Inferior parietal cortex (tissue), 1 donor: ENCODE measurements at regions not wholly inside any gene's neighbourhood (a gene's known extent, or its start where the extent isn't known, plus 50 kb on each side); places are given as distances from the start of the nearest gene placed in this dataset.
"Not testable (repeated sequence)": the region's sequence is repeated elsewhere in the genome, so short reads cannot be mapped to it uniquely, and the experiment has no call there.

ENCODE experiments used
- DNase-seq: peaks from one replicate; pipeline ENCODE4 v3.0.0-alpha.2; 2016; ENCODE audit errors: extremely low spot score

GRCh38 chr1:166489670-166490436 is 323.1 kb upstream of the FAM78B start:
- DNase-seq = peak; percentile 20

- no peak for DNase-seq
Measured at GRCh38 chr1:166490437-166490991, 323.7 kb upstream of the FAM78B start.

- DNase-seq = not testable (repeated sequence)
Measured at GRCh38 chr1:166493765-166494164, 327.0 kb upstream of the FAM78B start.

GRCh38 chr1:166507347-166507746 is 331.9 kb upstream of the POGK start:
- DNase-seq = no peak

- no peak for DNase-seq
Measured at GRCh38 chr1:166511761-166512160, 327.5 kb upstream of the POGK start.

- DNase-seq = no peak
Measured at GRCh38 chr1:166514067-166514466, 325.2 kb upstream of the POGK start.

- DNase-seq = no peak
Measured at GRCh38 chr1:166527752-166528151, 311.5 kb upstream of the POGK start.

GRCh38 chr1:166538646-166539045 is 300.6 kb upstream of the POGK start:
- DNase-seq = no peak

GRCh38 chr1:166544036-166544435 is 295.2 kb upstream of the POGK start:
- DNase-seq = no peak

- DNase-seq = no peak
Measured at GRCh38 chr1:166544561-166544960, 294.7 kb upstream of the POGK start.

- no peak for DNase-seq
Measured at GRCh38 chr1:166552706-166553105, 286.6 kb upstream of the POGK start.

- no peak for DNase-seq
Measured at GRCh38 chr1:166570954-166571353, 268.3 kb upstream of the POGK start.

- DNase-seq = no peak
Measured at GRCh38 chr1:166573199-166573598, 266.1 kb upstream of the POGK start.

GRCh38 chr1:166579557-166580501 is 259.4 kb upstream of the POGK start:
- DNase-seq = no peak

GRCh38 chr1:166588741-166589140 is 250.5 kb upstream of the POGK start:
- DNase-seq = no peak

GRCh38 chr1:166590161-166590560 is 249.1 kb upstream of the POGK start:
- no peak for DNase-seq

- DNase-seq = no peak
Measured at GRCh38 chr1:166594646-166595045, 244.6 kb upstream of the POGK start.

GRCh38 chr1:166597516-166597915 is 241.8 kb upstream of the POGK start:
- DNase-seq = no peak

- no peak for DNase-seq
Measured at GRCh38 chr1:166600574-166600973, 238.7 kb upstream of the POGK start.

- DNase-seq = no peak
Measured at GRCh38 chr1:166601650-166602278, 237.5 kb upstream of the POGK start.

GRCh38 chr1:166602801-166603200 is 236.5 kb upstream of the POGK start:
- DNase-seq = not testable (repeated sequence)

- no peak for DNase-seq
Measured at GRCh38 chr1:166603296-166603695, 236.0 kb upstream of the POGK start.
